ENCODE measurements at regions not wholly inside any gene's neighbourhood (a gene's known extent, or its start where the extent isn't known, plus 50 kb on each side); places are given as distances from the start of the nearest gene placed in this dataset.

DNA sequence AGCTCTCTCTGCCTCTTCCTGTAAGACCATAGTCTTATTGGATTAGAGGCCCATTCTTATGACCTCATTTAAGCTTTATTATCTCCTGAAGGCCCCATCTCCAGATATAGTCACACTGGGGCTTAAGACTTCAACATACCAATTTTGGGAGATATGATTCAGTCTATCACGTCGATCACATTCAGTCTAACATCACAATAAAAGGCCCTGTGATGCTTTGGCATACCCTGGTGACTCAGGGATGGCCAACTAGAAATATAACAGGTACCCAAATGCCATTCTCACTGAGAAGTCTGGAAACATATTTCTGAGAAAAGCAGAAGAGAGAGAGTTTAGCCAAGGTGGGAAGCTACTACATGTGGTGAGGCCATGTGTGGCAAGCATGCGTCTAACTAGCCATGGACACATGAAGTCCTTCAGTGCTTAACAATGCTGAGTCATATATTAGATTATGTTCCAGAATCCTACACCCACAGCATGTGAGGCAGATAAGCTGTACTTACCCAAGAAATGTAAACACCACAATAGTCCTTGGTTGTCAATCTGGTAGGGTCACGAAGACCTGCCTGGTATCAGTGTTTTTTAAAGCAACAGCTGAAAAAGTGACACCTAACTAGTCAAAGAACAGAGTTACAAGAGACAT, 485.1 kb downstream of the FOXO1 start:
- Histone ChIP-seq H3K27me3 (ENCODE audit: control insufficient read depth, insufficient read depth, low read length) (no peaks in the 10 kb centered on the region), H3K36me3 (ENCODE audit: control insufficient read depth, insufficient read depth, low read length) (no peaks in the 10 kb centered on the region), H3K4me3 (ENCODE audit: low read depth, low read length) (no peak overlapping the region)
- TF ChIP-seq, protein P1, sequence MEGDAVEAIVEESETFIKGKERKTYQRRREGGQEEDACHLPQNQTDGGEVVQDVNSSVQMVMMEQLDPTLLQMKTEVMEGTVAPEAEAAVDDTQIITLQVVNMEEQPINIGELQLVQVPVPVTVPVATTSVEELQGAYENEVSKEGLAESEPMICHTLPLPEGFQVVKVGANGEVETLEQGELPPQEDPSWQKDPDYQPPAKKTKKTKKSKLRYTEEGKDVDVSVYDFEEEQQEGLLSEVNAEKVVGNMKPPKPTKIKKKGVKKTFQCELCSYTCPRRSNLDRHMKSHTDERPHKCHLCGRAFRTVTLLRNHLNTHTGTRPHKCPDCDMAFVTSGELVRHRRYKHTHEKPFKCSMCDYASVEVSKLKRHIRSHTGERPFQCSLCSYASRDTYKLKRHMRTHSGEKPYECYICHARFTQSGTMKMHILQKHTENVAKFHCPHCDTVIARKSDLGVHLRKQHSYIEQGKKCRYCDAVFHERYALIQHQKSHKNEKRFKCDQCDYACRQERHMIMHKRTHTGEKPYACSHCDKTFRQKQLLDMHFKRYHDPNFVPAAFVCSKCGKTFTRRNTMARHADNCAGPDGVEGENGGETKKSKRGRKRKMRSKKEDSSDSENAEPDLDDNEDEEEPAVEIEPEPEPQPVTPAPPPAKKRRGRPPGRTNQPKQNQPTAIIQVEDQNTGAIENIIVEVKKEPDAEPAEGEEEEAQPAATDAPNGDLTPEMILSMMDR (IDR thresholded peaks at IDR 0.05; ENCODE audit: insufficient read depth, low read length, poor library complexity, severe bottlenecking), result no peak
- DNase-seq (ENCODE audit: low read depth), result no peak

DNA sequence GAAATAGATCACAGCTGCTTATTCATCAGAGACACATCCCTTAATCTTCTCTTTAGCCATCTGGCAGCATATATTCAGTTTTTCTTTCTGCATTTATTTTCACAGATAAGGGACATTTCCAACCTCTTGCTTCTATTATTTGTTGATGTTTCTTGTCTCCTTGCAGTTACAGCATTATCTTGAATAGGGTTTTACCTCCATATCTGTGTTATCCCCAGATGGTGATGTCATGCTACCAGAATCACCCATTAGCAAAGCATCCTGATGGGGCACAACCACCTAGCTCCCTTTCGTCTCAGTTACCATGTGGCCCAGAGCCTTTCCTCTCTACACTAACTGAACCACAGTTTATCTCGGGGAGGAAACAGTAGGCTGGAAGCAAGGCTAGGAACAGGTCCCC, 483.9 kb downstream of the FOXO1 start:
- Histone ChIP-seq H3K36me3 (ENCODE audit: control insufficient read depth, insufficient read depth, low read length) (no peaks in the 10 kb centered on the region), H3K4me3 (ENCODE audit: low read depth, low read length) (no peak overlapping the region), H3K27me3 (ENCODE audit: control insufficient read depth, insufficient read depth, low read length) (no peaks in the 10 kb centered on the region)
- TF ChIP-seq, protein P1 (IDR thresholded peaks at IDR 0.05; ENCODE audit: insufficient read depth, low read length, poor library complexity, severe bottlenecking), result no peak
- no peak for DNase-seq (ENCODE audit: low read depth)

DNA sequence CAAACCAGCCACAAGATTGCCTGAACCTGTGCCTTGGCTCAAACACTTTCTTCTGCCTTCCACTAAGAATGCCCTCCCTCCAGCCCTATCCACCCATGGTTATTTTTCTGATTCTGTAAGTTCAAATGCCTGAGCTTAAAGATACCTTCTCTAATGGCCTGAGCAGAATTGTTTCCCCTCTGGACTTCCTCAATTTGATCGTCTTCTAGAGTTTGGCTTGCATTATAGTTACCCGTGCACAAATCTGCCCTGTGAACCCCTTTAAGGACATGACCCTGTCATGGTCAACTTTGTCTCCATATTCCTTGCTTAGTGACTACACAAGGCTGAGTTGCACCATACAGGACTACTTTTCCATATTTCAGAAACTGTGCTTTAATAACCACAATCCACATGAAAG, 481.0 kb downstream of the FOXO1 start:
- Histone ChIP-seq H3K36me3 (ENCODE audit: control insufficient read depth, insufficient read depth, low read length) (no peaks in the 10 kb centered on the region), H3K27me3 (ENCODE audit: control insufficient read depth, insufficient read depth, low read length) (no peaks in the 10 kb centered on the region), H3K4me3 (ENCODE audit: low read depth, low read length) (no peak overlapping the region)
- TF ChIP-seq, protein P1 (IDR thresholded peaks at IDR 0.05; ENCODE audit: insufficient read depth, low read length, poor library complexity, severe bottlenecking), result no peak
- no peak for DNase-seq (ENCODE audit: low read depth)

DNA sequence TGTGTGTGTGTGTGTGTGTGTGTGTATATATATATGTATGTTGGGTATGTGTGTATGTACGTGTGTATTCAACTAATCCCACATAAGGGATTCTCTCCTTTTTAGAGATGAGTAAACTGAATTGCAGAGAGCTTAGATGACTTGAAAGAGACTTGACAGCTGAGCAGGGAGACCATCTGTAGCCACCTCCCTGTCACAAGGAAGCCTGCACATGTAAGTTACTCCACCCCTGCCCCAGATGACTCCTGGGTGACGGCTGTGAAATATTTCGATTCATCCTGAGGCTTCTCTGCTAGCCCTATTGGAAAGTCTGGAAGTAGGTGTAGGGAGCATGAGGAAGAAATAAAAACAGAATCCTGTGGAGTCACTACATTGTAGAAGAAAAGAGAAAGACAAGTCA, 480.4 kb downstream of the FOXO1 start:
- Histone ChIP-seq H3K27me3 (ENCODE audit: control insufficient read depth, insufficient read depth, low read length) (no peaks in the 10 kb centered on the region), H3K36me3 (ENCODE audit: control insufficient read depth, insufficient read depth, low read length) (no peaks in the 10 kb centered on the region), H3K4me3 (ENCODE audit: low read depth, low read length) (no peak overlapping the region)
- DNase-seq (ENCODE audit: low read depth), result no peak
- TF ChIP-seq, protein P1 (IDR thresholded peaks at IDR 0.05; ENCODE audit: insufficient read depth, low read length, poor library complexity, severe bottlenecking), result no peak

DNA sequence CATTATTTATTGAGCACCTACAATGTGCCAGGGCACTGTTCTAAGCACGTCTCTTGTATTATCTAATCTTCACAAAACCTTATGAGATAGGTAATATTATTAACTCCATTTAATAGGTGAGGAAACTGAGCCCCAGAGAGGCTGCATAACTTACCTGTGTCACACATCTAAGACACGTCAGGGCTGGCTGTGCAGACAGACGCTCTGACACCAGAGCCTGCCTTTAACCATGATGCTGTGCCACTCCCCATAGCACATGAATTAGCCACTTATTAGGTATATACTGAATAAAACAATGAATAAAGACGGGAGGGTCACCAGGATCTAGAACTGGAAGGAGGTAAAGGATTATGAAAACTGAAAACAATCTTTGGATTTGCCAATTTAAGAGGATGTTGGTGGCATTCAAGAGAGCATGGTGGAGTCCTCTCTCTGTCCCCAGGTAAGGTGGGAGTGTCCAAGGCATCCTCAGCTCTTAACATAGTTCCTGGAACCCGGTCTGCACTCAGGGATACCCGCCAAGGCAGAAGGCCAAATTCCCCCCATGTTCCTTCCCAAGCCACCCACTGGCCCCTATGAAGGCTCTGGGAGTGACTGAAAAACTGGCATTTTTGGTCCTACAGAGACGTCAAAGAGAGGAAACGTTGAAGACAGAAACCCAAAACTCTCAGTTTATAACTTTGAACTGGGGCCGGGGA, 479.7 kb downstream of the FOXO1 start:
- TF ChIP-seq, protein P1 (IDR thresholded peaks at IDR 0.05; ENCODE audit: insufficient read depth, low read length, poor library complexity, severe bottlenecking), result no peak
- Histone ChIP-seq H3K27me3 (ENCODE audit: control insufficient read depth, insufficient read depth, low read length) (no peaks in the 10 kb centered on the region), H3K36me3 (ENCODE audit: control insufficient read depth, insufficient read depth, low read length) (no peaks in the 10 kb centered on the region), H3K4me3 (ENCODE audit: low read depth, low read length) (no peak overlapping the region)
- no peak for DNase-seq (ENCODE audit: low read depth)

Data from kidney epithelial cell (primary cell).